Sigmoid colon (tissue), 3 donors: ENCODE measurements at regions not wholly inside any gene's neighbourhood (a gene's known extent, or its start where the extent isn't known, plus 50 kb on each side); places are given as distances from the start of the nearest gene placed in this dataset.
"Not testable (repeated sequence)": the region's sequence is repeated elsewhere in the genome, so short reads cannot be mapped to it uniquely, and the experiment has no call there.

Experiments
- CTCF ChIP-seq, 4 experiments: fragments of 450-650 bp in 3 of 4; fragments of 200-600 bp in 1 of 4; IDR thresholded peaks; one replicate each; pipeline ENCODE4 v1.5.1; 2016 to 2019; ENCODE audit warnings: antibody characterized with exemption in 4 of 4, mild to moderate bottlenecking in 3 of 4, moderate library complexity in 2 of 4
- POLR2A ChIP-seq, 2 donors: fragments of 450-650 bp; IDR thresholded peaks; one replicate each; pipeline ENCODE4 v1.6.1; 2016; ENCODE audit warnings: antibody characterized with exemption in 2 of 2, mild to moderate bottlenecking in 2 of 2, moderate library complexity in 2 of 2

- TF ChIP-seq CTCF, POLR2A (IDR thresholded peaks at IDR 0.05): not testable (repeated sequence)
Observed at GRCh38 chr2:107753806-107754205, 72.9 kb upstream of the RGPD4 start.
